ENCODE measurements at regions not wholly inside any gene's neighbourhood (a gene's known extent, or its start where the extent isn't known, plus 50 kb on each side); places are given as distances from the start of the nearest gene placed in this dataset.

GRCh38 chr5:112548246-112548881, 129.3 kb upstream of the EPB41L4A start:
- H3K36me3 ChIP-seq = no peaks in the 10 kb centered on the region
- intact Hi-C loops (cut with DNase I) = no loop called here
- no peak overlapping the region for H3K4me3 ChIP-seq
- TF ChIP-seq CTCF (IDR thresholded peaks at IDR 0.05) = no peak
- peak overlapping the region in 1 of 2 donors; percentile 26 for H3K27ac ChIP-seq
- H3K27me3 ChIP-seq = no peaks in the 10 kb centered on the region
- peak in 1 of 4 donors; percentile 7 for DNase-seq
- no peaks in the 10 kb centered on the region for H3K9me3 ChIP-seq
- H3K4me1 ChIP-seq = no peaks in the 10 kb centered on the region
- ATAC-seq = peak; percentile 85

DNA sequence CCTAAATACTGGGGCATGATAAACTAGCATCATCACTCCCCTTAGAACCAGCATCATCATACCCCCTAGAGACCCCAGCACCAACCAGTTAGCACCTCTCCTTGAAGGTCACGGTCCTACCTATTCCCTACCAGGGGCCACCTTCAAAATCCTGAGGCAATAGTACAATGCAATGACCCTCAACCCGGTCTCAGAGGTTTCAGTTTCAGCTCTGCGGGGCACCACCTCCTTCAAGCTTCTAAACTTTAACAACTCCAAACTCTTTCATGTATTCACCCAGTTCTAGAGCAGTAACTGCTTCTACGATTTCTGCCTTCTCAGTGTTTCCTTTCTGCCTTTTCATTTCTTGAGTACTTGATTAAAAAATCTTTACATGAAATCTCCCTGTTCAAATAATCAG, 130.1 kb upstream of the EPB41L4A start:
- Histone ChIP-seq H3K9me3 (no peaks in the 10 kb centered on the region), H3K27ac (no peak overlapping the region), H3K4me1 (no peaks in the 10 kb centered on the region), H3K27me3 (no peaks in the 10 kb centered on the region), H3K4me3 (no peak overlapping the region), H3K36me3 (no peaks in the 10 kb centered on the region)
- ATAC-seq = no peak
- no peak for DNase-seq
- intact Hi-C loops (cut with DNase I) = no loop called here
- no peak for TF ChIP-seq CTCF (IDR thresholded peaks at IDR 0.05)

GRCh38 chr5:112549605-112550166, 130.6 kb upstream of the EPB41L4A start:
- TF ChIP-seq CTCF (IDR thresholded peaks at IDR 0.05) = no peak
- Histone ChIP-seq H3K27me3 (no peaks in the 10 kb centered on the region), H3K27ac (no peak overlapping the region), H3K4me1 (no peaks in the 10 kb centered on the region), H3K36me3 (no peaks in the 10 kb centered on the region), H3K4me3 (no peak overlapping the region), H3K9me3 (no peaks in the 10 kb centered on the region)
- ATAC-seq = no peak
- intact Hi-C loops (cut with DNase I) = loop anchor here in 1 of 2 donors (5.0 to 10.0 kb wide), 2 partner anchors 208 to 295 kb away; no protein-coding TSS in a partner anchor
- DNase-seq = no peak

- Histone ChIP-seq H3K9me3 (no peaks in the 10 kb centered on the region), H3K4me3 (no peak overlapping the region), H3K36me3 (no peaks in the 10 kb centered on the region), H3K4me1 (no peaks in the 10 kb centered on the region), H3K27ac (no peak overlapping the region), H3K27me3 (no peaks in the 10 kb centered on the region)
- ATAC-seq (peak; percentile 75), DNase-seq (peak in 2 of 4 donors; percentile 55 to 78)
- intact Hi-C loops (cut with DNase I) = loop anchor here in 1 of 2 donors (5.0 to 10.0 kb wide), 2 partner anchors 206 to 293 kb away; no protein-coding TSS in a partner anchor
- peak; percentile 63 to 73 for TF ChIP-seq CTCF (IDR thresholded peaks at IDR 0.05)
These were observed 132.4 kb upstream of the EPB41L4A start for GRCh38 chr5:112551419-112552032.

DNA sequence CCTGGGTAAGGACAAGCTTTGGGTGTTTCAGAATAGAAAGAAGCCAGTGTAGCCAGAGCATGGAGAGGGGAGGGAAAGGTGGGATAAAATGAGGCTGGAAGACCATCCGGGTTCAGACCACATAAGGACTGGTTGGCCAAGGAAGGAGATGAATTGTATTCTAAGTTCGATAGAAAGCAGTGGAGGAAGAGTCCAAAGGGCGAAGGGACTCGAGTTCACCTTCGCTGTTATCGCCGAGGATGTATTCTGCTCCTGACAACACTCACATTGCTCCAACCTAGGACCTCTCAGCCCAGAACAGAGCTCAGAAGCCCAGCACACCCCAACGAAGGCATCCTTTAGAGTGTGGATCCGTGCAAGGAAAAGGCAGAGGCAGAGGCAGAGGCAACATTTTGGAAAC, 133.1 kb upstream of the EPB41L4A start:
- ATAC-seq = no peak
- no peaks in the 10 kb centered on the region for H3K4me1 ChIP-seq
- intact Hi-C loops (cut with DNase I) = loop anchor here in 1 of 2 donors (5.0 to 10.0 kb wide), 2 partner anchors 205 to 293 kb away; no protein-coding TSS in a partner anchor
- H3K36me3 ChIP-seq = no peaks in the 10 kb centered on the region
- TF ChIP-seq CTCF (IDR thresholded peaks at IDR 0.05) = no peak
- H3K27ac ChIP-seq = no peak overlapping the region
- DNase-seq = no peak
- no peak overlapping the region for H3K4me3 ChIP-seq
- H3K9me3 ChIP-seq = no peaks in the 10 kb centered on the region
- H3K27me3 ChIP-seq = no peaks in the 10 kb centered on the region

All from left lung (tissue), 4 donors.